ENCODE measurements at regions not wholly inside any gene's neighbourhood (a gene's known extent, or its start where the extent isn't known, plus 50 kb on each side); places are given as distances from the start of the nearest gene placed in this dataset.

DNA sequence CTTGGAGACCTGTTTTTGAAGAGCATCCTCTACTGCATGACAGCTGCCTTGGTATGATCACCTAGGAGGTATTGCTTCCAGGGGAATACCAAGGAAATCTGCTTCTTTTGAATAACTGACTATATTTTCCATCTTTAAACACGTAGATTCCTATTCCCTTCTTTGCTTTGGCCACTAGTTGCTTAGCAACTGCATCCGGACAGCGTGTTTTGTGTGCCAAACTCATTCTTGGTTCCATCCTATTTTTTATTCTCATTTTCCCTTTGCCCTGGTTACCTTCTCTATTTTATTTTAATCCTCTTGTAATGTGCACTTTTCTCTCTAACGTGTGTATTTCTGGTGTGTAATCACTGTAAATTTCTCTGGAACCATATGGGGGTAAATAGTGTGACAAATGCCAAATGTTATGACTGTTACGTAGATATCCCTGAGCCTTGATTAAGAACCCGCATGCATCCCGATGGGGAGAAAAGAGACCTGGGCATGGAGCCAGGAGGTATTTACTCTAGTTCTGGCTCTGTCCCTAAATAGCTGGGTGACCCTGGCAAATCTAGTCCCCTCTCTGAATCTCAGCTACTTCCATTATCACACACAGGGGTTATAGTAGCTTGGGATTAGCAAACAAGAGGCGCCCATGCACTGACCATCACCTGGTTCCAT is 241.7 kb downstream of the MIAT start:
- peaks cover 7% of the 10 kb centered on the region for H3K4me1 ChIP-seq
- TF ChIP-seq, protein P1, sequence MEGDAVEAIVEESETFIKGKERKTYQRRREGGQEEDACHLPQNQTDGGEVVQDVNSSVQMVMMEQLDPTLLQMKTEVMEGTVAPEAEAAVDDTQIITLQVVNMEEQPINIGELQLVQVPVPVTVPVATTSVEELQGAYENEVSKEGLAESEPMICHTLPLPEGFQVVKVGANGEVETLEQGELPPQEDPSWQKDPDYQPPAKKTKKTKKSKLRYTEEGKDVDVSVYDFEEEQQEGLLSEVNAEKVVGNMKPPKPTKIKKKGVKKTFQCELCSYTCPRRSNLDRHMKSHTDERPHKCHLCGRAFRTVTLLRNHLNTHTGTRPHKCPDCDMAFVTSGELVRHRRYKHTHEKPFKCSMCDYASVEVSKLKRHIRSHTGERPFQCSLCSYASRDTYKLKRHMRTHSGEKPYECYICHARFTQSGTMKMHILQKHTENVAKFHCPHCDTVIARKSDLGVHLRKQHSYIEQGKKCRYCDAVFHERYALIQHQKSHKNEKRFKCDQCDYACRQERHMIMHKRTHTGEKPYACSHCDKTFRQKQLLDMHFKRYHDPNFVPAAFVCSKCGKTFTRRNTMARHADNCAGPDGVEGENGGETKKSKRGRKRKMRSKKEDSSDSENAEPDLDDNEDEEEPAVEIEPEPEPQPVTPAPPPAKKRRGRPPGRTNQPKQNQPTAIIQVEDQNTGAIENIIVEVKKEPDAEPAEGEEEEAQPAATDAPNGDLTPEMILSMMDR (IDR thresholded peaks at IDR 0.05; ENCODE audit: borderline replicate concordance): no peak
- no peaks in the 10 kb centered on the region for H3K36me3 ChIP-seq
- H3K4me3 ChIP-seq: no peak overlapping the region
- H3K27ac ChIP-seq (replicated peaks): no peak overlapping the region
- intact Hi-C loops (cut with micrococcal nuclease): no loop called here
- H3K9me3 ChIP-seq (replicated peaks): no peaks in the 10 kb centered on the region
- H3K27me3 ChIP-seq (ENCODE audit: low read depth): peaks cover 61% of the 10 kb centered on the region
- DNase-seq: no peak

DNA sequence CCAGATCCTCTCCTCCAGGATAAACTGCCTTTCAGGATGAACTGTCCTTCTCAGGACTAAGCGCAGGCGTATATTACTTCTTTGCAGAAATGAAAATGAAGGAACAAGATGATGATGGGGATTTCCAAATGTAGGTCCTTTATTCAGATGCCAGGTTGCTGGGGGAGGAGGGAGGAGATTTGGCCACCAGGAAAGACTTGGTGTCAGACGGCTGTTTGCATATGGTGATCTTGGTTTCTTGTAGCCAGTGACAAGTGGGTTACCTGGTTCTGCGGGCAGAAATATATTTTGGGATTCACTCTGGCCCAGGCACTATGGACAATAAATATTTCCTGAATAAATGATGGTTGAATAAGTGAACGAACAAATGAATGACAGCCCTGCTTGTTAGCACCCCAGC is 243.4 kb downstream of the MIAT start:
- TF ChIP-seq, protein P1 (IDR thresholded peaks at IDR 0.05; ENCODE audit: borderline replicate concordance): no peak
- H3K4me3 ChIP-seq: no peak overlapping the region
- DNase-seq: no peak
- no peaks in the 10 kb centered on the region for H3K9me3 ChIP-seq (replicated peaks)
- no peaks in the 10 kb centered on the region for H3K36me3 ChIP-seq
- peaks cover 7% of the 10 kb centered on the region for H3K4me1 ChIP-seq
- H3K27me3 ChIP-seq (ENCODE audit: low read depth): peaks cover 69% of the 10 kb centered on the region
- H3K27ac ChIP-seq (replicated peaks): no peak overlapping the region
- intact Hi-C loops (cut with micrococcal nuclease): no loop called here

DNA sequence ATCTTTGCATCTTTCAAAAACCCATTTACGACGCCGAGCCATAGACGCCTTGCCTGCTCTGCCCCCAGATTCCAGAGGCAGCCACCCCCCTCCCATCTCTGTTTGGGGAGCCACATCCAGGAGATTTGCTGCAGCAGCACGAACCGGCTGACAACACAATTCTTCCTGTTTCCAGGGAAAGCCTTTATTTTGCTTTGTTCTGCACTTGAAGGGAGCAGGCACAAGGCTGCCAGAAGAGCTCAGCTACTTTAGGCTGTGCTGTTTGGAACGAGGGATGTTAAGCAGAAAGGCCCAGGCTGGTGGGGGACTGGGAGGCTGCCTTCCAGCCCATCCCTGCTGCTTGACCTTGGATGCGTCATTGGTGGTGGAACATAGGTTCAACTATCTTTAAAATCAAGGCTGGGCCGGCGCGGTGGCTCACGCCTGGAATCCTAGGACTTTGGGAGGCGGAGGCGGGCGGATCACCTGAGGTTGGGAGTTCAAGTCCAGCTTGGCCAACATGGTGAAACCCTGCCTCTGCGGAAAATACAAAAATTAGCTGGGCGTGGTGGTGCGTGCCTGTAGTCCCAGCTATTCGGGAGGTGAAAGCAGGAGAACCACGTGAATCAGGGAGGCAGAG is 243.9 kb downstream of the MIAT start:
- intact Hi-C loops (cut with micrococcal nuclease): no loop called here
- Histone ChIP-seq H3K27me3 (ENCODE audit: low read depth) (peaks cover 69% of the 10 kb centered on the region), H3K36me3 (no peaks in the 10 kb centered on the region), H3K4me3 (no peak overlapping the region), H3K4me1 (peaks cover 7% of the 10 kb centered on the region), H3K9me3 (replicated peaks) (no peaks in the 10 kb centered on the region), H3K27ac (replicated peaks) (no peak overlapping the region)
- DNase-seq: no peak
- TF ChIP-seq, protein P1 (IDR thresholded peaks at IDR 0.05; ENCODE audit: borderline replicate concordance): no peak

DNA sequence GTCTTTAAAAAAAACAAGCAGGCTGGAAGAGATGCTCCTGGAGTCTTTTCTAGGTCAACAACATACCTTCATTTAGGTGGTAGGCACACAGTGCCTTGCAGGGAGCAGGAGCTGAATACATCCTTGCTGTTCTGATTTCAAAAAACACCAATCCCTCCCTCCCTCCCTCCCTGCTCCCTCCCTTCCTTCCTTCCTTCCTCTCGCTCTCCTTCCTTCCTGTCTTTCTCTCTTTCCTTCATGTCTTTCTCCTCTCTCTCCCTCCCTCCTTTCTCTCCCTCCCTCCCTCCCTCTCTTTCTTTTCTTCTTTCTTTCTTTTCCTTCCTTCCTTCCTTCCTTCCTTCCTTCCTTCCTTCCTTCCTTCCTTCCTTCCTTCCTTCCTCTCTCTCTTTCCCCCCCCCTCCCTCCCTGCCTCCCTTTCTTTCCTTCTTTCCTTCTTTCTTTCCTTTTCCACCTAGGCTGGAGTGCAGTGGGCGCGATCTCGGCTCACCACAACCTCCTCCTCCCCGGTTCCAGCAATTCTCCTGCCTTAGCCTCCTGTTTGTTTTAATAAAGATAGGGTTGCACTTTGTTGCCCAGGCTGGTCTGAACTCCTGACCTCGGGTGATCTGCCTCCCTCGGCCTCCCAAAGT is 245.1 kb downstream of the MIAT start:
- peaks cover 7% of the 10 kb centered on the region for H3K4me1 ChIP-seq
- DNase-seq: no peak
- H3K27me3 ChIP-seq (ENCODE audit: low read depth): peaks cover 69% of the 10 kb centered on the region
- H3K9me3 ChIP-seq (replicated peaks): no peaks in the 10 kb centered on the region
- no peak overlapping the region for H3K27ac ChIP-seq (replicated peaks)
- intact Hi-C loops (cut with micrococcal nuclease): no loop called here
- H3K36me3 ChIP-seq: no peaks in the 10 kb centered on the region
- TF ChIP-seq, protein P1 (IDR thresholded peaks at IDR 0.05; ENCODE audit: borderline replicate concordance): no peak
- H3K4me3 ChIP-seq: peak overlapping the region; percentile 42

DNA sequence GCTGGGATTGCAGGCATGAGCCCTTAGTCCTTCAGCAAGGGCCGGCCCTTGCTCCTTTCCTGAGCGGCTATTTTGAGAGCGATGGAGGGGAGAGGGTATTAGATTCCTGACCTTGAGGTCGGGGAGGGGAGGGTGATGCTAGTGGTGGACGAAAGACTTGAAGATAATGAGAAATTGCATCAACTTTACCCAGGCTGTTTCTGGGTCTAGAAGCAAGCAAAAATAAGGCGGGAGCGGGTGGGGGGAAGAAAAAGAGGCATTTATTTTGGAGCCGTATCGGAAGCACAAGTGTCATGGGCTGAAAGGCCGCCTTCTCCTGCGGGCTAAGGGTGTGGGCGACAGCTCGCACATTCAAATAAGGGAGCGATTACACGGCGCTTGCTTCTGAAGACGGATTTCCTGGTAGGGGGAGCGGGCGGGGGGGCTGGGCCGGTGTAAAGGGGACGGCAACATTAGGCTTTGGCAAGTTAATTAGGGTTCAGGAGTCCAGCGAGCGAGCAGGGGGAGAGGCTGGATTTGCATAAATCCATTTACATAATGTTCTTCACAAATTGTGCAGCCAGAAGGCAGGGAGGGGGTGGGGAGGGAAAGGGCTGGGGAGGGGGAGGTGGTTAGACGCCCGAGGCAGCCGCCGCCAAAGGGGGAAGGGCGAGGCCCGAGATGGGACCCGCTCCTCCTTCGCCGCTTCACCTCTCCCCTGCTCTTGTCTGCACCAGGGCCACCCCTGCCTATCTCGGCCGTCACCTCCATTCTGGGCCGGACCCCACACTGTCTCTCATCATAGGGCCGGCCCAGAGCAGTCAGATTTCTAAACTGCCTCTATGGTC is 245.9 kb downstream of the MIAT start:
- TF ChIP-seq, protein P1 (IDR thresholded peaks at IDR 0.05; ENCODE audit: borderline replicate concordance): no peak
- Histone ChIP-seq H3K9me3 (replicated peaks) (no peaks in the 10 kb centered on the region), H3K36me3 (no peaks in the 10 kb centered on the region), H3K4me3 (peak overlapping the region; percentile 42), H3K27me3 (ENCODE audit: low read depth) (peaks cover 62% of the 10 kb centered on the region), H3K27ac (replicated peaks) (no peak overlapping the region), H3K4me1 (peaks cover 7% of the 10 kb centered on the region)
- intact Hi-C loops (cut with micrococcal nuclease): no loop called here
- DNase-seq: no peak

All from left ventricle myocardium inferior (tissue), 1 donor.